HCT116 (cell line): ENCODE measurements at regions not wholly inside any gene's neighbourhood (a gene's known extent, or its start where the extent isn't known, plus 50 kb on each side); places are given as distances from the start of the nearest gene placed in this dataset.

ENCODE experiments used
- CEBPB ChIP-seq: IDR thresholded peaks from 2 replicates; pipeline ENCODE4 v1.6.1; 2012; ENCODE audit warnings: low read depth
- CTCF ChIP-seq, 3 experiments: fragments of 200-600 bp in 1 of 3; sonication (generic) in 1 of 3; IDR thresholded peaks in 2 of 3; conservative IDR thresholded peaks in 1 of 3; 2 replicates each; pipeline ENCODE4 v1.5.1; 2012 to 2017; ENCODE audit warnings: low read depth in 2 of 3, low read length in 2 of 3, antibody characterized with exemption in 1 of 3, borderline replicate concordance in 1 of 3, control low read depth in 1 of 3, mild to moderate bottlenecking in 1 of 3, mixed read lengths in 1 of 3, mixed run types in 1 of 3, moderate library complexity in 1 of 3; ENCODE audit not compliant: insufficient read depth in 1 of 3
- ELF1 ChIP-seq: IDR thresholded peaks from 2 replicates; pipeline ENCODE4 v1.6.1; 2012; ENCODE audit warnings: low read depth, borderline replicate concordance
- EZH2phosphoT487 ChIP-seq: fragments of 200-600 bp; IDR thresholded peaks from 2 replicates; pipeline ENCODE4 v1.6.1; 2018; ENCODE audit warnings: antibody characterized with exemption, borderline replicate concordance
- POLR2A ChIP-seq: IDR thresholded peaks from 2 replicates; pipeline ENCODE4 v1.7.0; 2011; ENCODE audit warnings: borderline replicate concordance; ENCODE audit not compliant: insufficient read depth, insufficient read length; ENCODE audit errors: extremely low read depth
- POLR2AphosphoS5 ChIP-seq: IDR thresholded peaks from 2 replicates; pipeline ENCODE4 v1.6.1; 2011; ENCODE audit warnings: mild to moderate bottlenecking, low read depth, low read length, moderate library complexity
- RAD21 ChIP-seq: IDR thresholded peaks from 2 replicates; pipeline ENCODE4 v1.6.1; 2012; ENCODE audit warnings: low read depth, mild to moderate bottlenecking
- SP1 ChIP-seq: IDR thresholded peaks from 2 replicates; pipeline ENCODE4 v1.6.1; 2012; ENCODE audit warnings: low read depth

- TF ChIP-seq ELF1 (no peak), POLR2A (no peak), CTCF (IDR thresholded peaks at IDR 0.05 in 2 of 3, conservative IDR thresholded peaks at IDR 0.05 in 1 of 3; ENCODE audit: borderline replicate concordance in 1 of 3, insufficient read depth in 1 of 3, low read depth in 2 of 3, low read length in 2 of 3) (no peak), POLR2AphosphoS5 (no peak), CEBPB (no peak), SP1 (no peak), RAD21 (no peak), EZH2phosphoT487 (no peak)
Observed at GRCh38 chr3:68467465-68467864, 464.9 kb downstream of the TAFA4 start.
